ENCODE measurements at regions not wholly inside any gene's neighbourhood (a gene's known extent, or its start where the extent isn't known, plus 50 kb on each side); places are given as distances from the start of the nearest gene placed in this dataset.

- no peak for TF ChIP-seq CTCF (IDR thresholded peaks at IDR 0.05)
Observed at GRCh38 chrX:109920325-109920724, 82.6 kb upstream of the TMEM164 start.

- no peak for TF ChIP-seq CTCF (IDR thresholded peaks at IDR 0.05)
Observed at GRCh38 chrX:109920868-109921267, 82.0 kb upstream of the TMEM164 start.

GRCh38 chrX:109922190-109922589 lies 80.7 kb upstream of the TMEM164 start:
- TF ChIP-seq CTCF (IDR thresholded peaks at IDR 0.05), result no peak

- TF ChIP-seq CTCF (IDR thresholded peaks at IDR 0.05), result no peak
Observed at GRCh38 chrX:109925656-109926055, 77.3 kb upstream of the TMEM164 start.

- TF ChIP-seq CTCF (IDR thresholded peaks at IDR 0.05), result no peak
Observed at GRCh38 chrX:109926118-109926517, 76.8 kb upstream of the TMEM164 start.

GRCh38 chrX:109926743-109927662 lies 75.9 kb upstream of the TMEM164 start:
- TF ChIP-seq CTCF (IDR thresholded peaks at IDR 0.05), result no peak

GRCh38 chrX:109927663-109928273 lies 75.1 kb upstream of the TMEM164 start:
- TF ChIP-seq CTCF (IDR thresholded peaks at IDR 0.05), result no peak
